HepG2 (cell line): ENCODE measurements at regions not wholly inside any gene's neighbourhood (a gene's known extent, or its start where the extent isn't known, plus 50 kb on each side); places are given as distances from the start of the nearest gene placed in this dataset.

Experiments
- BCL6 ChIP-seq: IDR thresholded peaks from 2 replicates; pipeline ENCODE4 v1.6.1; 2016; ENCODE audit warnings: missing genetic modification reagents, missing compliant biosample characterization
- E2F2 ChIP-seq: sonication (generic); formaldehyde crosslinking; IDR thresholded peaks from 2 replicates; pipeline ENCODE4 v1.4.0; 2020; ENCODE audit warnings: missing genetic modification reagents, borderline replicate concordance
- FIP1L1 ChIP-seq: fragments of 200-400 bp; formaldehyde crosslinking; IDR thresholded peaks from 2 replicates; pipeline ENCODE4 v1.6.1; 2018; ENCODE audit warnings: low read depth, mild to moderate bottlenecking, low read length, moderate library complexity, borderline replicate concordance; ENCODE audit not compliant: insufficient read depth
- GPBP1L1 ChIP-seq: sonication (generic); formaldehyde crosslinking; IDR thresholded peaks from 2 replicates; pipeline ENCODE4 v1.5.0; 2020; ENCODE audit warnings: mild to moderate bottlenecking, missing genetic modification reagents
- GTF2F1 ChIP-seq: fragments of 150-350 bp; IDR thresholded peaks from 2 replicates; pipeline ENCODE4 v1.6.1; 2014; ENCODE audit warnings: low read length
- HNRNPLL ChIP-seq: fragments of 200-400 bp; formaldehyde crosslinking; IDR thresholded peaks from 2 replicates; pipeline ENCODE4 v1.6.1; 2017; ENCODE audit warnings: mild to moderate bottlenecking, low read depth, low read length; ENCODE audit not compliant: poor library complexity, severe bottlenecking
- JUN ChIP-seq: sonication (generic); formaldehyde crosslinking; IDR thresholded peaks from 2 replicates; pipeline ENCODE4 v1.4.0; 2020; ENCODE audit warnings: mild to moderate bottlenecking, missing genetic modification reagents
- MIXL1 ChIP-seq: IDR thresholded peaks from 2 replicates; pipeline ENCODE4 v1.6.1; 2016
- MYNN ChIP-seq: sonication (generic); formaldehyde crosslinking; IDR thresholded peaks from 2 replicates; pipeline ENCODE4 v1.4.0; 2020; ENCODE audit warnings: mild to moderate bottlenecking, low read depth, missing genetic modification reagents
- PAX8 ChIP-seq: sonication (generic); formaldehyde crosslinking; IDR thresholded peaks from 2 replicates; pipeline ENCODE4 v1.8.0; 2022; ENCODE audit warnings: mild to moderate bottlenecking, missing genetic modification reagents, borderline replicate concordance
- PCBP1 ChIP-seq: fragments of 200-400 bp; formaldehyde crosslinking; IDR thresholded peaks from 2 replicates; pipeline ENCODE4 v1.6.1; 2017; ENCODE audit warnings: mild to moderate bottlenecking, low read depth, low read length, borderline replicate concordance
- RAD51 ChIP-seq: fragments of 450-650 bp; IDR thresholded peaks from 2 replicates; pipeline ENCODE4 v1.6.1; 2016; ENCODE audit warnings: borderline replicate concordance
- SMAD1 ChIP-seq: sonication (generic); formaldehyde crosslinking; IDR thresholded peaks from 2 replicates; pipeline ENCODE4 v1.4.0; 2020; ENCODE audit warnings: missing genetic modification reagents, low read depth, mild to moderate bottlenecking, borderline replicate concordance
- ZNF207 ChIP-seq: fragments of 450-650 bp; IDR thresholded peaks from 2 replicates; pipeline ENCODE4 v1.6.1; 2016; ENCODE audit warnings: antibody characterized with exemption, borderline replicate concordance
- ZNF451 ChIP-seq: sonication (generic); formaldehyde crosslinking; IDR thresholded peaks from 2 replicates; pipeline ENCODE4 v1.5.0; 2020; ENCODE audit warnings: mild to moderate bottlenecking, missing genetic modification reagents
- ZNF513 ChIP-seq: sonication (generic); formaldehyde crosslinking; conservative IDR thresholded peaks from 2 replicates; pipeline ENCODE4 v1.5.0; 2020; ENCODE audit warnings: missing genetic modification reagents
- ZNF660 ChIP-seq: sonication (generic); formaldehyde crosslinking; IDR thresholded peaks from 2 replicates; pipeline ENCODE4 v1.5.1; 2020; ENCODE audit warnings: mild to moderate bottlenecking, low read depth, missing genetic modification reagents, borderline replicate concordance
- ZNF691 ChIP-seq: sonication (generic); formaldehyde crosslinking; IDR thresholded peaks from 2 replicates; pipeline ENCODE4 v1.4.0; 2020; ENCODE audit warnings: missing genetic modification reagents, low read depth, mild to moderate bottlenecking, borderline replicate concordance
- ZSCAN22 ChIP-seq: sonication (generic); formaldehyde crosslinking; IDR thresholded peaks from 2 replicates; pipeline ENCODE4 v1.4.0; 2020; ENCODE audit warnings: mild to moderate bottlenecking, missing genetic modification reagents

- TF ChIP-seq ZNF513 (CRISPR knock-in tag) (no peak), BCL6 (CRISPR knock-in tag) (no peak), RAD51 (no peak), PAX8 (CRISPR knock-in tag) (no peak), GTF2F1 (no peak), FIP1L1 (no peak), ZNF207 (no peak), ZNF660 (CRISPR knock-in tag) (no peak), E2F2 (no peak), ZSCAN22 (CRISPR knock-in tag) (no peak), MIXL1 (CRISPR knock-in tag) (no peak), HNRNPLL (no peak), ZNF451 (no peak), PCBP1 (no peak), MYNN (no peak), SMAD1 (CRISPR knock-in tag) (no peak), ZNF691 (no peak), GPBP1L1 (CRISPR knock-in tag) (no peak), JUN (CRISPR knock-in tag) (no peak)
Observed at GRCh38 chr17:72566671-72567484, 446.1 kb downstream of the SOX9 start (continued).
